NCI-H2107 (cell line): ENCODE measurements at regions not wholly inside any gene's neighbourhood (a gene's known extent, or its start where the extent isn't known, plus 50 kb on each side); places are given as distances from the start of the nearest gene placed in this dataset.
A peak's percentile ranks its signal among the peaks of the same experiment; 100 is the strongest.
"Not testable (repeated sequence)": the region's sequence is repeated elsewhere in the genome, so short reads cannot be mapped to it uniquely, and the experiment has no call there.

ENCODE experiments used
- DNase-seq: peaks from one replicate; lab custom pipeline; 2025; lab: John Stamatoyannopoulos, UW

- no peak for DNase-seq
Observed at GRCh38 chr5:144644317-144644716, 473.6 kb downstream of the KCTD16 start.

- DNase-seq: no peak
Observed at GRCh38 chr5:144638787-144639186, 468.1 kb downstream of the KCTD16 start.

GRCh38 chr5:144634138-144634537, 463.5 kb downstream of the KCTD16 start:
- DNase-seq: no peak

- DNase-seq: peak; percentile 41
Observed at GRCh38 chr5:144598451-144599068, 427.9 kb downstream of the KCTD16 start.

- DNase-seq: no peak
Observed at GRCh38 chr5:144596517-144596916, 425.8 kb downstream of the KCTD16 start.

GRCh38 chr5:144594919-144595318, 424.2 kb downstream of the KCTD16 start:
- DNase-seq: no peak

- not testable (repeated sequence) for DNase-seq
Observed at GRCh38 chr5:144594234-144594633, 423.6 kb downstream of the KCTD16 start.

- DNase-seq: no peak
Observed at GRCh38 chr5:144585681-144586080, 415.0 kb downstream of the KCTD16 start.

GRCh38 chr5:144583541-144584449, 413.1 kb downstream of the KCTD16 start:
- peak; percentile 13 for DNase-seq

GRCh38 chr5:144582066-144582465, 411.4 kb downstream of the KCTD16 start:
- DNase-seq: no peak

- DNase-seq: no peak
Observed at GRCh38 chr5:144581044-144581443, 410.4 kb downstream of the KCTD16 start.

GRCh38 chr5:144577676-144578075, 407.0 kb downstream of the KCTD16 start:
- DNase-seq: no peak

GRCh38 chr5:144575736-144576135, 405.1 kb downstream of the KCTD16 start:
- no peak for DNase-seq

GRCh38 chr5:144567421-144567780, 396.7 kb downstream of the KCTD16 start:
- DNase-seq: no peak

GRCh38 chr5:144566747-144567420, 396.2 kb downstream of the KCTD16 start:
- DNase-seq: no peak

- peak; percentile 12 for DNase-seq
Observed at GRCh38 chr5:144549580-144549979, 378.9 kb downstream of the KCTD16 start.

- no peak for DNase-seq
Observed at GRCh38 chr5:144548936-144549335, 378.3 kb downstream of the KCTD16 start.

GRCh38 chr5:144547098-144547499, 376.4 kb downstream of the KCTD16 start:
- no peak for DNase-seq

- DNase-seq: no peak
Observed at GRCh38 chr5:144538845-144539244, 368.2 kb downstream of the KCTD16 start.
